Neutrophil (primary cell): ENCODE measurements at regions not wholly inside any gene's neighbourhood (a gene's known extent, or its start where the extent isn't known, plus 50 kb on each side); places are given as distances from the start of the nearest gene placed in this dataset.

Experiments used
- H3K27ac ChIP-seq: fragments of 200-600 bp; sonication (generic); 2 replicates; pipeline ENCODE4 v1.5.1; 2016; ENCODE audit warnings: mild to moderate bottlenecking, moderate library complexity
- H3K27me3 ChIP-seq: fragments of 200-600 bp; sonication (generic); 2 replicates; pipeline ENCODE4 v1.6.0; 2016; ENCODE audit warnings: mild to moderate bottlenecking
- H3K36me3 ChIP-seq: fragments of 200-600 bp; sonication (generic); 2 replicates; pipeline ENCODE4 v1.5.1; 2017
- H3K4me1 ChIP-seq, 2 experiments: fragments of 200-600 bp in 1 of 2; sonication (generic) in 1 of 2; 1 replicate in 1 of 2; 2 replicates in 1 of 2; pipeline versions ENCODE4 v1.5.1 to v1.6.1; 2013 to 2016; ENCODE audit warnings: low read depth in 1 of 2, low read length in 1 of 2, mild to moderate bottlenecking in 1 of 2, moderate library complexity in 1 of 2; ENCODE audit not compliant: control insufficient read depth in 1 of 2, insufficient read depth in 1 of 2
- H3K4me3 ChIP-seq, 2 experiments: fragments of 200-600 bp in 1 of 2; sonication (generic) in 1 of 2; 1 replicate in 1 of 2; 2 replicates in 1 of 2; pipeline ENCODE4 v1.5.1; 2013 to 2016; ENCODE audit warnings: low read depth in 1 of 2, low read length in 1 of 2, mild to moderate bottlenecking in 1 of 2, moderate library complexity in 1 of 2
- H3K9me3 ChIP-seq: fragments of 200-600 bp; sonication (generic); 2 replicates; pipeline ENCODE4 v1.5.1; 2016
- CTCF ChIP-seq: fragments of 200-600 bp; sonication (generic); IDR thresholded peaks from 2 replicates; pipeline ENCODE4 v1.5.1; 2016; ENCODE audit warnings: antibody characterized with exemption

DNA sequence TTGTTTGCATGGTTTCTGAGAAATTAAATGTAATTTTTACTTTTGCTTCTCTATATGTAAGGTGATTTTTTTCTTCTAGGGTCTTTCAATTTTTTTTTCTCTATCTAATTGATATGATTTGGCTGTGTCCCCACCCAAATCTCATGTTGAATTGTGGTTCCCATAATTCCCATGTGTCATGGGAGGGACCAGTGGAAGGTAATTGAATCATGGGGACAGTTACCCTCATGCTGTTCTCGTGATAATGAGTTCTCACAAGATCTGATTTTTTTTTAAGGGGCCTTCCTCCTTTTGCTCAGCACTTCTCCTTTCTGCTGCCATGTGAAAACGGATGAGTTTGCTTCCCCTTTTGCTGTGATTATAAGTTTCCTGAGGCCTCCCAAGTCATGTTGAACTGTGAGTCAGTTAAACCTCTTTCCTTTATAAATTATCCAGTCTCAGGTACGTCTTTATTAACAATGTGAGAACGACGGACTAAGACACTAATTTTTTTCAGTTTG is 150.8 kb downstream of the MTRR start:
- TF ChIP-seq CTCF, result no peak
- Histone ChIP-seq H3K27me3 (no peaks in the 10 kb centered on the region), H3K36me3 (no peaks in the 10 kb centered on the region), H3K9me3 (no peaks in the 10 kb centered on the region), H3K27ac (no peak overlapping the region), H3K4me3 (no peak overlapping the region), H3K4me1 (no peaks in the 10 kb centered on the region)

DNA sequence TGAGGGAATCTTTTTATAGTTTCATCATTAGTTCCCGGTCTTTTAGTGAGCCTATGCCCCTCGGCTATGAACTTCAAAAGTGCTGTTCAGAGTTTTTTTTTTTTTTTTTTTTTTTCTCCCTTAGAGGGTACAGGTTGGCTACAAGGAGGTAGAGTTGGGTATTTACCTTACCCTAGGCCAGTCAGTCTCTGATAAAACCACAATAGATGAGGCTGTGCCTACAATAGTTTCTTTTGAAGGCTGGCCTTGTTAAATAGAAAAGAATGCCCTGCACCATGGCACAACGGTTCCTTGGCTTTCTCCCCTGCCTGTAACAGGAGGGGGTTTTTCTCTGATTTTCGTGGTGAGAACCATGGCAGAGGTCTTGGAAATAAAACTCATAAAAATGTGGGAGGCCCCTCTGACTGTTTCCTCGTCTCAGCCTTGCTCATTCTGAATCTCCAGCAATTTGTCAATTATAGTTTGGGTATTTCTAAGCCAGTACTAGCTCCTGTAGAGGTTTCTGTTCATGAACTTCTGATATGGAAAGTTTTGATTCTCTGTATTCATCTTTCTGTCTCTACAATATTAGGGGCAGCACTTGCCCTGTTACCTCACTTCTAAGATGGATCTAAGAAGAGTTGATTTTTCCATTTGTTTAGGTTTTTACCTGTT is 152.0 kb downstream of the MTRR start:
- Histone ChIP-seq H3K36me3 (no peaks in the 10 kb centered on the region), H3K4me1 (no peaks in the 10 kb centered on the region), H3K27me3 (no peaks in the 10 kb centered on the region), H3K9me3 (no peaks in the 10 kb centered on the region), H3K4me3 (no peak overlapping the region), H3K27ac (no peak overlapping the region)
- no peak for TF ChIP-seq CTCF

DNA sequence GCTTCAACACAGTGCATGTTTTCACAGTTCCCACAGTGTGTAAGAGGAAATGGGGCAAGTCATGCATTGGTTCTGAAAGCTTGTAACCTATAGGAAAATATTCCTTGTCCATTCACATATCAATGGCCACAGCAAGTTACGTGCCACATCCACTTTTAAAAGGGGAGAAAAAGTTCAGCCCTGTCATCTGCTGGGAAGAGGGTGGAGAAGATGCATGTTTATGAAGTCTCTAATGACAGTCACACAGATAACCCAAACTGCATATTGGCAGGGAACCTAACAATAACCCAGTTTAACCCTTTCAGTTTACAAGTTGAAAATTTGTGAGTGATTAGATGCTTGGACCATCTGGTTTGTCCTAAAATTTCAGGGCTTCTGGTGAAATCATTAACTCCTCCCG is 159.3 kb downstream of the MTRR start:
- Histone ChIP-seq H3K27ac (no peak overlapping the region), H3K36me3 (no peaks in the 10 kb centered on the region), H3K9me3 (no peaks in the 10 kb centered on the region), H3K4me3 (no peak overlapping the region), H3K4me1 (no peaks in the 10 kb centered on the region), H3K27me3 (no peaks in the 10 kb centered on the region)
- no peak for TF ChIP-seq CTCF

GRCh38 chr5:8033261-8033660 is 164.3 kb downstream of the MTRR start:
- Histone ChIP-seq H3K27me3 (no peaks in the 10 kb centered on the region), H3K27ac (no peak overlapping the region), H3K4me1 (no peaks in the 10 kb centered on the region), H3K9me3 (no peaks in the 10 kb centered on the region), H3K36me3 (no peaks in the 10 kb centered on the region), H3K4me3 (no peak overlapping the region)
- TF ChIP-seq CTCF, result no peak

GRCh38 chr5:8034852-8035251 is 165.9 kb downstream of the MTRR start:
- TF ChIP-seq CTCF, result no peak
- no peaks in the 10 kb centered on the region for H3K36me3 ChIP-seq
- no peaks in the 10 kb centered on the region for H3K27me3 ChIP-seq
- no peak overlapping the region for H3K27ac ChIP-seq
- H3K4me3 ChIP-seq, result no peak overlapping the region
- H3K9me3 ChIP-seq, result no peaks in the 10 kb centered on the region
- no peaks in the 10 kb centered on the region for H3K4me1 ChIP-seq
